ENCODE measurements at regions not wholly inside any gene's neighbourhood (a gene's known extent, or its start where the extent isn't known, plus 50 kb on each side); places are given as distances from the start of the nearest gene placed in this dataset.
"Not testable (repeated sequence)": the region's sequence is repeated elsewhere in the genome, so short reads cannot be mapped to it uniquely, and the experiment has no call there.

- DNase-seq (ENCODE audit: low spot score), result no peak
Measured at GRCh38 chr5:118552146-118552545, 436.2 kb downstream of the DTWD2 start.

GRCh38 chr5:118551716-118552115, 436.6 kb downstream of the DTWD2 start:
- no peak for DNase-seq (ENCODE audit: low spot score)

DNA sequence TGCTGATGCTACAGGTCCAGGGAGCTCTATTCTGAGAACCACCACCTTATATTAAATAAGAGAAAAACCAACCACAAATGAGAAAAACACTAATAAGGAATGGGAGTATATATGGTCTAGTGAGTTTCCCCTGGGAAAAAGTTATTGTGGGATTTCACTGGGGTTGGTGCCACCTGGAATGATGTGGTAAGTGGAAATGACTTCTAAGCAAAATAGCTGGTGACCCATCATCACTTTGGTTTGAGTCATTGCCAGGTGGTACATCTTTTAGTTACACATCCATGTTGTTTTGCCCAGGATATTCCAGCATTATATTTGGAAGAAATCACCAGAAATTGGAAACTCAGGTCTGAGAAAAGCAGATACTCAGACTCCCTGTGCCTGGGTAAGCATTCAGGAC, 437.3 kb downstream of the DTWD2 start:
- no peak for DNase-seq (ENCODE audit: low spot score)

GRCh38 chr5:118548761-118549720, 439.3 kb downstream of the DTWD2 start:
- DNase-seq (ENCODE audit: low spot score), result no peak

- no peak for DNase-seq (ENCODE audit: low spot score)
Measured at GRCh38 chr5:118545470-118545869, 442.9 kb downstream of the DTWD2 start.

DNA sequence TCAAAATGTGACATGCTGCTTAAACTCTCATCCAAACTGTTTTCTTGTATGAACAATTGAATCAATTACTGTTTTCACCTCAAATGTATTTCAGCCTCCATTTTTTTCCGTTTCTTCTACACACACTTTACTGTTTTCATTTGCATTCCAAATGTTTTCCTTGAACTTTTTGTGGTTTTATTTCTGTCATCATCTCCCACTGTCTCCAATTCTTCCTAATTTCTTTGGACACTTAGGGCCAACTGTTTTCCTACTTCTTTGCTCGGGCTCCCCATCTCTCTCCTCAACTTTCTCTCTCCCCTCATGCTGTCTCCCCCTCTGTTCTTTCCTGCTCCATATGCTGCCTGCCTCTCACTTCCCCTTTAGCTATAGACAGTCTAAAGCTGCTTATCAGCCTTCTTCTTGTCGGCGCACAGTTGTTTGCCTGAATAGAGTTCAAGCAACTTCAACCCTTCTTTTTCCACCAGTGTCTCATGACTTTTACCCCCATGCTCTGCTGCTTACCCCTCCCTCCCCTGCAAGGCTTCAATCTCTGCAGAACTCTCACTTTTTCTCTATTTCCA, 443.4 kb downstream of the DTWD2 start:
- DNase-seq (ENCODE audit: low spot score), result no peak

GRCh38 chr5:118533923-118534322, 454.4 kb downstream of the DTWD2 start:
- no peak for DNase-seq (ENCODE audit: low spot score)

DNA sequence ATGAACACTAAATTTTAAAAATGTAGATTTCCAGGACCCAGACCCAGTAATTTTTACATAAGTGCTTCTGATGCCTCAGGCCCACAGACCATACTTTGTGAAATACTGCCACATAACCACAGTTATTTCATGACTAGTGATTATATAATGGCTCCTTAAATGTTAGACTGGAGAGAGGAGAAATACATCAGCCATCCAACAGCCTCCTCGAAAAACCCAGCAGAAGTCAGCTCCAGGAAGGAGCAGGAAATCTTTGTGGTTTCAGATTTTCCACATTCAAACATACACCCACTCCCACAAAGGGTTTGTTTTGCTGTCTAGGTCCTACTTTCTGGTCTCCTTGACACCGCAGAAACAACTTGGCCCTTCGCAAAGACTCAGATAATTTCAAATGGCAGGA, 455.2 kb downstream of the DTWD2 start:
- DNase-seq (ENCODE audit: low spot score), result no peak

DNA sequence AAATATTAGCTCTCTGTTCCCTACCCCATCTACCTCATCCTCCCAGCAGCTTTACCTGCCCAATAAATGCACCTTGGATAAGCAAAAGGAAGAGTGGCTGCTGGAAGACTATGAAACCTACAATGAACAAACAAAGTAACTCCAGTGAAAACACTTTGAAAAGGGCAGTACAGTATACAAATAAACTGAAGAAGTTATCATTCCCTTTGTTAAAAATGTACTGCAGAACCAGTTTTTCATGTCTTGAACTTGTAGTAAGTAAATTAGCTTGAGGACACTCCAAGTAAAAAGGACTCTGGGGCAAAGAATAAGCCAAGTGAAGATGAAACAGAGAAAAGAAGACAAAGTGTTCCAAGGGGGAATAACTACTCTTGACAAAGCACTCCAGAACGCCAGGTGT, 457.1 kb downstream of the DTWD2 start:
- DNase-seq (ENCODE audit: low spot score), result no peak

GRCh38 chr5:118529361-118530144, 458.8 kb downstream of the DTWD2 start:
- DNase-seq (ENCODE audit: low spot score), result no peak

DNA sequence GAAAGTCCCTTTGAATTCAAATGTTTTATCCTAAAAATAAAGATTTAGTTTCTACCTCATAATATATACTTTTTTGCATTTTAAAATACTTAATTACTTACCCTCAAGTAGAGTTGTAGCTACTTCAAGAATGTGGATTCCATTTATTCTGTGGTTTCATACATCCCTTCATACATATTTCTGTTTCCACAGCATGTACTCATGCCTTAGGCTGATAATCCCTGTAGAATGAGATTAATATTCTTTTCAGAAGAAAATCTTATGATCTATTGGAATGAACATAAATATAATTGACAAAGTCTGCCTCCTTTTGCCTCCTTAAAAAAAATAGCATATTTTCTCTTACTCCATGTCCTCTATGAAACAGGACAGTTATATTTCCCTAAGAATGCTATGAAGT, 465.7 kb downstream of the DTWD2 start:
- DNase-seq (ENCODE audit: low spot score), result no peak

GRCh38 chr5:118520771-118521415, 467.5 kb downstream of the DTWD2 start:
- DNase-seq (ENCODE audit: low spot score), result no peak

DNA sequence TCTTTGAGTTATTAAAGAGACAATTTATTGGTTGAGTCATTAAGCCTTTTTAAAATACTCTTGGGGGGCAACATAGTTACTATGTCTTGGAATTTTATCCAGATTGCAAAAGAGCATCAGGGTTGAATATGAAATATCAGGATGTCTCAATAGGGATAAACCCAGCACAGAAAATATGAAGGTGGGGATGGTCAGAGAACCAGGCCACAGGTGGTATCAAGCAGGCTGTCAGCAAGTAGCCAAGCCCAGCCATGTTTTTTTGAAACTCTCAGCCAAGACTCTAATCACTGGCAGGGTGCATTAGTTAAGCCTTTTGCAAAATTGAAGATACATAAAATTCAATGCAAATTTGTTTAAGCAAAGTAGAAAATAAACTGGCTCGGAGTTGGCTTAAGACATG, 468.9 kb downstream of the DTWD2 start:
- no peak for DNase-seq (ENCODE audit: low spot score)

GRCh38 chr5:118518720-118519119, 469.6 kb downstream of the DTWD2 start:
- no peak for DNase-seq (ENCODE audit: low spot score)

DNA sequence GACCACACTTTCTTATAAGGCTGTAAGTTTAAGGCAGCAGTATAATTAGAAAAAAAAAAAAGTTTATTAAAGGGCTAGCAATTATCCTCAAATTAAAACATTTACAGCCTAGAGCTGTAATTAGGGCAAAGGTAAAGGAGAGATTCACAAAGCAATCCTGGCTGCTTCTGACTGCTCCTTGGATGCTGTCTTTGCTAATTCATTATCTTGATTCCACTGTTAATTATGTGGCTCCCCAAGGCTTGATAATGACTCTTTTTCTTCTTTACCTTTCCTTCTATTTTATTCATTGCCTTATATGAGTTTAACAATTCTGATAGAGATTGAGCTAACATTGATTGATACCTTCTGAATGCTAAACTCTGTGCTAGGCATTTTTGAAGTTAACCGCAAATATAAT, 476.5 kb downstream of the DTWD2 start:
- DNase-seq (ENCODE audit: low spot score), result no peak

GRCh38 chr5:118506217-118506852, 482.0 kb downstream of the DTWD2 start:
- DNase-seq (ENCODE audit: low spot score), result peak; percentile 66

GRCh38 chr5:118502232-118502631, 486.1 kb downstream of the DTWD2 start:
- DNase-seq (ENCODE audit: low spot score), result not testable (repeated sequence)

DNA sequence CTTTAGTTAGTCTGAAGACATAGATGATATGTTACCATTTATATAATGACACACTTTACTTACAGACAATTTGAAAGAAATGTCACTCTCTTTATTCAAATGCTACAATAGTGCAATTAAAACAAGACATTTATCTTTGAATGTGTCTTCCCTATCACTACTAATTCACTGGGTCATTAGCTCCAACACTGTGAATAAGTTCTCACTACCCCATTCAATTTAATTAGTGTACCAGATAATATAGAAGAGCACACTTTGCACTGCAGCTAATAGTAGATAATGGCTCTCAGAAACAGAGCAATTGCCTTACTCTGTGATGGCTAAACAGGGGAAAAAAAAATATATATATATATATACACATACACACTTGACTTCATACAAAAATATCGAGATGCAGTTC, 497.0 kb downstream of the DTWD2 start:
- DNase-seq (ENCODE audit: low spot score), result no peak

DNA sequence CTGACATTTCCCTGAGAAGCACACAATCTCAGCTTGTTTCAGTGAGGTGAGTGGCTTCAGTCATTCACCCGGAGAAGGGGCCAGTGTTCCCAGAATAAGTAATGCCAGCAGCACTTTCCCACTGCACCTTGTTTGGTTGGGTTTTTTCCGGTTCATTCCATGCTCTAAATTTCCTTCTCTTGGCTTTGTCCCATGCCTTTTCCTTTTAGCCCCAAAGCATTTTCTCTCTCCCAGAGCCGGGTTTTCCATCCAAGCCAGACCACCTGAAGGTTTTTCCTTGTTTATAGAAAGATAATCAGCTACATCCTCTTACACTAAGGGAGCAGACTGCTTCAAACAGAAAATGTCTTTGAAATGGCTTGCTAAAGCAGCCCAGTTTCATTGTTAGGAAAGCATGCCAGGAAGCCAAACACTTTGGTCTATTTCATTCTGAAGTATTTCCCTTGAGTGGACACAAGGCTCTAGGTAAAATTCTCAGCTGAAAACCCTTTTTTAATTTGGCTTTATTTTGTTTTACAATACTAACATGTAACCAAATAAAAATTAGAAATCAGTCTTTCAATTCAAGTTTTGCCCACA, 501.6 kb downstream of the DTWD2 start:
- DNase-seq (ENCODE audit: low spot score), result no peak

- no peak for DNase-seq (ENCODE audit: low spot score)
Measured at GRCh38 chr5:118479285-118479684, 509.1 kb downstream of the DTWD2 start.

- DNase-seq (ENCODE audit: low spot score), result no peak
Measured at GRCh38 chr5:118478852-118479251, 509.5 kb downstream of the DTWD2 start.
